Germinal center (tissue), 1 donor: ENCODE measurements at regions not wholly inside any gene's neighbourhood (a gene's known extent, or its start where the extent isn't known, plus 50 kb on each side); places are given as distances from the start of the nearest gene placed in this dataset.

Experiments used
- DNase-seq: peaks from one replicate; pipeline ENCODE4 v3.0.0; 2012; ENCODE audit warnings: mixed read lengths, low spot score

DNA sequence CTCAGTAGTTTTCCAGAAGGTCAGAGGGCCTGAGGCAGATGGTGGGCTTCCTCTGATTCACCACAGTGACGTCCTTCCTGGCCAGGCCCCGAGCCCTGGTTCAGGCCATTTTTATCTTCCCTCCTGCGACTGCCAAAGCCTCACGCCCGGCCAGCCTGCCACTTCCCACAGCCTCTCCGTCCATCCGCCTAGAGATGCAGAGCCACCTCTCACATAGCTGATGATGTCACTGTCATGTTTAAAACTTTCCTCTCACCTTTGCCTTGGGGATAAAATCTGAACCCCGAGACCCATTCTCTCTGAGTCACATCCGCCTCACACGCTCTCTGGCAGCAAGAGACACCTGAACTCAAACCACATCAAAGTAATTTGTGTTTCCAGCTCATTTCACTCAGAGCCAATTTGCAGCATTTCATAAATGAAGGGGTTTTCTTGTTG, 175.3 kb downstream of the QDPR start:
- DNase-seq, result no peak

DNA sequence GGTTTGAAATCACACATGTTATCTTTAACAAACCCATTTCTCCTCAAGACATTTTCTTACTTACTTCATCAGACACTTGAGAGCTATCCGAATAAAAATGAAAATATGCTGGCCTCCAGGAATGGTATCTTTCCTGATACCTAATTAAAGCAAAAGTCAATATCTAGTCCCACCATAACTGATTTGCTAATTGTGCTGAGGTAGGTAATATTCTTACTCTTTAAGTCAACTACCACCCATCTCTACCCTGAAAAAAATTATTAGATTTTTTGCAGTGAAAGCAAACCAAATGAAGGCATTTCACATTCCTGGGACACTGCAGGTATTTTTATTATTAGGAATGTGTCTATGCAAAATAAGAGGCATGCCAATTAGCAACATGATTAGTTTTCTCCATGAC, 175.8 kb downstream of the QDPR start:
- DNase-seq, result no peak

DNA sequence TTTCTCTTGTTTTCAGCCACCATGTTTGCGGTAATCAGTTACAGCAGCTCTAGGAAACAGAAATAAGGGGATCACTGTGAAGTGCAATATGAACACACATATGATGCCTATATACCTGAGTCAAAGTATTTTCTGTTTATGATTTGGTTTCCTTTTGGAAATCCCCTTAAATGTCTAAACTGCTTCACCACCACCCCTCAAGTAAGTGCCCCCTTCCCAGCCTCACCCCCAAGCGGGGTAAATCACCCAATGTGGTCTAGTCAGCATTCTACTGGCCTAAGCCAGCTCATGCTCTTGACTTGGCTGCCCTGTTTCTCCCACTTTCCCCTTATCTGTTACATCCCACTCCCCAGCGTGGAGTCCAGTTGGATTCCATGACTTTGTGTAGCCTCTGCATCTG, 176.5 kb downstream of the QDPR start:
- DNase-seq, result no peak

GRCh38 chr4:17332478-17332877, 179.4 kb downstream of the QDPR start:
- no peak for DNase-seq

DNA sequence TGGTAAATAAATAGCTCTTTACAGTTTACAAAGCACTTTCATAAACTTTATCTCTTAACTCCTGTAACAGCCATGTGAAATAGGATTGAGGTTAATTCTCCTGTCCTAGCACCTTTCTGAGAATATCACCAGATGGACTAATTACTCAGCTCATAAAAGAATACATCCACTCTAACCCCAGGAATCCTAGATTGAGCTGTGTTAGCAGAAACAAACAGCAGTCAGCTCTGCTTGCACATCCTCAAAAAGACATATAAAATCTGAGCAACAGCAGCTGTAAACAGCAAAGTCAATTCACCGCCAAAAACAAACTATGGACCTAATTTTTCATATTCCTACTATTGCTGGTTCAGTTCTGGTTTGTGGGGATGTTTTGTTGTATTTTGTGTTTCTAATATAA, 182.8 kb downstream of the QDPR start:
- DNase-seq, result no peak

DNA sequence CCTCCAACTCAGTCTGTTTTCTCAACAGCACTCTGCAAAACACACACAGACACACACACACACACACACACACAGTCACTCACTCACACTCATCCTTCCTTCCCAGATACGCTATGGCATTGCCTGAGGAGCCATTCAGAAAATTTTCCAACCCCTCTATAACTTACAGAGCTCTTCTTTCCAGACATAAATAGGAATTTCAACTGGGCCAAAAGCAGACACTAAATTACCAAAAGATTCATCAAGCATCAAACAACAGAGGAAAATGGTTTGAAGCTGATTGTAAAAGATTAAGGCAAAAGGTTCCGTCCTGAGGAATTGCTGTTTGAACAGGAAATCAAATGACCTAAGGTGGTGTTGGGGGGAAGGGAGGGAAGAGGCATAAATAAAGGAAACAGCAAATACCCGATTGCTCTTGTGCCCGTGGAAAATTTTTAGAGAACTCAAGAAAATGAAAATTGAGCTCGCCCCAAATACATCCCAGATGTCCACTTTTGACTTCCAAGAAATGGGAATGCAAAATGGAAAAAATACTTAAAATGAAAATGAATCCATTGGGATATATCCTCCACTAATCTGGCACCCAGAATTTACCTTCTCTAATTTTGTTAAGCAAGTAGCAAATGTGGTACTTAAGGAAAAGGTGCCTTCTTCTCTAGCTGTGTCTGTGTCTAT, 183.6 kb downstream of the QDPR start:
- DNase-seq, result no peak

- DNase-seq, result no peak
These were observed 184.3 kb downstream of the QDPR start for GRCh38 chr4:17327591-17327990.

GRCh38 chr4:17326756-17327155, 185.1 kb downstream of the QDPR start:
- DNase-seq, result no peak

DNA sequence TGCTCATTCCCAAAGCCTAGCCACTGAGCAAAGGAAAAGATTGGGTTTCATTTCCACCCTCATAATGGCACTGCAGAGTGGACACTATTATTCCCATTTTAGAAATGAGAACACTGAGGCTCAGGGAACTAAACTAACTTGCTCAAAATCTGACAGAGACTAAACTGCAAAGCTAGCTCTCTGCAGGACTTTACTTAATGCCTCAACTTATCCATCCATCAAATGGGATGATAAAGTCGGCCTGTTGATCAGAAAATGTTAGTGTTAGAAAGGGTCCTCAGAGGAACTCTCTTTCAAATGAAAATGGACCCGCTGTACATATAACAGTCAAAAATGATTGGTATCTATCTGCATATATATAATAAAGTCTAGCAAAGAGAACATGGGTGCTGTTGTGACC, 186.8 kb downstream of the QDPR start:
- DNase-seq, result no peak

GRCh38 chr4:17324386-17324830, 187.5 kb downstream of the QDPR start:
- peak; percentile 33 for DNase-seq

- no peak for DNase-seq
These were observed 188.1 kb downstream of the QDPR start for GRCh38 chr4:17323554-17324385.

DNA sequence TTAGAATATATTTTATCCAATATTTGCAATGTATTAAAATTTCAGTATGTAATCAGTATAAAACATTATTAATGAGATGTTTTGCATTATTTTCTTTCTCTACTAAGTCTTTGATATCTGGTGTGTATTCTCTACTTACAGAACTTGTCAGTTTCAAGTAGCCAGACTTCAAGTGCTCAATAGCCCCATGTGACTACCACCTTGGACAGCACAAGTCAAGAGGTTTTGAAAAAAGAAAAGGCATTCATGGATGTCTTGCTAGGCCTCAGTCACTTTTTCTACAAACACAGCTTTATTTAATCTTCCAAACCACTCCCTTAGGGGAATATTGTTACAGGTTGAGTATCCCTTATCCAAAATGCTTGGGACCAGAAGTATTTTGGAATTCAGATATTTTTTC, 189.4 kb downstream of the QDPR start:
- DNase-seq, result no peak

- no peak for DNase-seq
These were observed 191.8 kb downstream of the QDPR start for GRCh38 chr4:17320046-17320445.

- DNase-seq, result no peak
These were observed 194.4 kb downstream of the QDPR start for GRCh38 chr4:17317526-17317925.

- DNase-seq, result no peak
These were observed 195.3 kb downstream of the QDPR start for GRCh38 chr4:17316566-17316965.

DNA sequence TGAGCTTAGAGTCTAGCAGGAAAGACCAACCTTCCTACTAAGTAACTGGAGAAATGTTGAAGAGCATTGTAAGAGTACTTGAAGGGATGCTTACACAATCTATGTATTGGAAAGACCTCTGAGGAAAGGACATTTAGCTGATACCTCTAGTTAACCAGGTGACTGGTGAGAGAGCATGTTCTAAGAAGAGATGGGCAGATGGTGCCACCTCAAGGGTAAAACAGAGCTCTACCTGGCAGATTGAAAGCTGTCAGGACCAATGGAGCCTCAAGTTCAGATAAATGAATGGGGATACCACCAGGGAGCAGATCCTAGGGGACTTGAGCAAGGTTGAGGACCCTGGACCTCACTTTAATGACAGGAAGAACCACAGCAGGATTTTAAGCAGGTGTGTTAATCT, 196.4 kb downstream of the QDPR start:
- DNase-seq, result no peak

DNA sequence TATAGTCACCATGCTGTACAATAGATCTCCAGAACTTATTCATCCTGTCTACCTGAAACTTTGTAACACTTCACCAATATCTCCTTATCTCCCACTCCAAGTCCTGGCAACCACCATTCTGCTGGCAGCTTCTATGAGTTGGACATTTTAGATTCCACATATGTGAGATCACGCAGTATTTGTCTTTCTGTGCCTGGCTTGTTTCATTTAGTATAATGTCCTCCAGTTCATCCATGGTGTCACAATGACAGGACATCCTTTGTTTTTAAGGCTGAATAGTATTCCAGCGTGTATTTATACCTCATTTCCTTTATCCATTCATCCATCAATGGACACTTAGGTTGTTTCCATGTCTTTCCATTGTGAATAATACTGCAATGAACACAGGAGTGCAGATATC, 198.7 kb downstream of the QDPR start:
- DNase-seq, result no peak

DNA sequence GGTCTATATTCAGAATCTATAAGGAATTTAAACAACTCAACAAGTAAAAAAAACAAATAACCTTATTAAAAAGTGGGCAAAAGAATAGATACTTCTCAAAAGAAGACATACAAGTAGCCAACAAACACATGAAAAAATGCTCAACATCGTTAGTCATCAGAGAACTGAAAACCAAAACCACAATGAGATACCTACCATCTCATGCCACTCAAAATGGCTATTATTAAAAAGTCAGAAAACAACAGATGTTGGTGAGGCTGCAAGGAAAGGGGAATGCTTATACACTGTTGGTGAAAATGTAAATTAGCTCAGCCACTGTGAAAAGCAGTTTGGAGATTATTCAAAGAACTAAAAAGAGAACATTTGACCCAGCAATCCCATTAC, 201.6 kb downstream of the QDPR start:
- DNase-seq, result no peak

DNA sequence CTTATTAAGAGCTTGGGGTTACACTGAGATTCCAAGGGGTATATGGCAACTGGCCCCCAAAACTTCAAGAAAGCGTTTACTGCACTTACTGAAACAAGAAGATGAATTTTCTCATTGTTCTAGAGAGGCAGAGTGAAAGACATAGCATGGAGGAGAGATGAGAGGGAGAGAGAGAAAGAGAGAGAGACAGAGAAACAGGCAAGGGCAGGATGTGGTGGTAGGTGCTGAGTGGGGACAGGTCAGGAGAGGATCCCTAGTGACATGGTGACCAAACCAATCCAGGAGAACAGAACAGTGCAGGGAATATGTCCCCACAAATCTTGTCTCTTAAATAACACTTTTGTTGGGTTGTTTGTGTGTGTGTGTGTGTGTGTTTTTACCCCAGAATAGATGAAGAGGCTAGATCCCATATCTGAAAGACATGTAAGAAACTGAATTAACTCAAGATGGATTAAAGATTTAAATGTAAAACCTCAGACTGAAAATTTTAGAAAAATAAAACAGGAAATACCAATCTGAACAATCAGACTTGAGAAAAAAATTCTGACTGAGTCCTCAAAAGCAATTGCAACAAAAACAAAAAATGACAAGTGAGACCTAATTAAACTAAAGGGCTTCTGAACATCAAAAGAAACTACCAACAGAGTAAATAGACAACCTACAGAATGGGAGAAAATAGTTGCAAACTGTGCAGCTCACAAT, 202.2 kb downstream of the QDPR start:
- no peak for DNase-seq

DNA sequence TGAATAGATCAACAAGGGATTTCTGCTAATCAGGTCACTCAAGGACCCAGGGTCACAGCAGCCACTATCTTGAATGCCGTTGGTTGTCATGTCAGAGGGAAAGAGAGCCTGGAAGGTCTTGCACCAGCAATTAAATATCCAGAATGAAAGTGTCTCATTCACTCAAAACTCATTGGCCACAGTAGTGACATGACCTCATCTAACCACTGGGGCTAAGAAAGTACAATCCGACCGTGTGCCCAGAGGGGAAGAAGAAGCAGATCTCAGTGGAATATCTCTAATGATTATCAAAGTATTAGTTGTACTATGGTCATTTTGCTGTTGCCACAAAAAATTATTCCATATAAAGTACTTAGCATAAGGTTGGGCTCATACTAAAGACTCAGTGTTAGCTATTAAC, 210.0 kb downstream of the QDPR start:
- DNase-seq, result no peak

DNA sequence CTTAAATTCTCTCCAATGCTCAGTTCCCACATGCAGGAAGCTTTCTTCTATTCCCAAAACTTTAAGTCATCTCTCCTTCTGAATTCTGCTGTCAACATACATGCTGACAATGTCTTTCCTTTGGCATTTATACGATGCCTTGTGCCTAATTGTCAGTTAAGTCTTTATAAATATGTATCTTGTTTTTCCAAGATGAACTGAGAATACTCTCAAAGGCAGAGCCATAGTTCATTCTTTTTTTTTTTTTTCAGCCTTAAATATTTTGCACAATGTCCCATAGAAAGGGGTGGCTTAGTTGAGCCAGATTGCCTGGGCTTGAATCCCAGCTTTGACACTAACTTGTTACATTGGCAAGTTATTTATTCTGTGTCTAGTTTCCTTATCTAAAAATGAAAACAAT, 210.6 kb downstream of the QDPR start:
- DNase-seq, result no peak

DNA sequence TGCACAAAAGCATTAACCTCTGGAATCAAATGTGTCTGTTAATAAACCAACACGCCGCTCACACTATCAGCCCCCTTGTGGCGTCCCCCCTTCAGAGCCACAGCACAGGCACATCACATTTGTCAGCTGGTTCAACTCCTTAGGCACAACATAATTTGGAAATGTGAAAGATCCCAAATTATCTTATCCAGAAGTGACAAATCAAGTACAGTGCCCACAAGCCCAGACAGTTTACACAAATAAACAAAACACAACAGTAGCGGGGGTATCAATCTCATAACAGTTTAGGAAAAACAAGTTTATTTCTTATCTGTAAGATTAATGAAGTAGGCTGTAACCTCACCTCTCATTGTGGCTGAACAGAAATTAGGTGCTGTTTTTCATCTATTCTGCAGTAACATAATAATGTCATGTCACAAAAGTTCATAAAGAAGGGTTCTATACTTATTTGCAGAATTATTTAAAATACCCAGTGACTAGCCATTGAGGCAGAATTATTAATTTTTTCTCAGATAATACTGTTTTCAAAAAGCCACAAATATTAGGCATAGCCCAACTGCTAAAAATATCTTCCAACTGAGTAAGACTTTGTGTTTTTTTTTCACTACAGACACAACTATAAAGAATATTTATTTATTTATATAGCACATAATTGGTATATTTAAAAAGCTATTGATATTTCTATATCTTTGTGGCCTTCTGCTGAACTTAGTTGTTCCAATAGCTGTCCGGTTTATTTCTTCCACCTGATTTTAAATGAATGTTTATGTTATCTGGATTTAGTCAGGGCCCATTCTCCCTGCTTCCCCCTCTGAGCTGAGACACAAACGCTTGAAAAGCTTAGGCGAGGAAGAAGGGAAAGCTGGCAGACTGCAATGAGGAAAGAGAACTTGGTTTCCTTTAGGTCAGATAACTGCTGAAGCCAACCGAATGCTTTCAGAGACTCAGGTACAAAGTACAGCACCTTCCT, 214.7 kb downstream of the QDPR start:
- no peak for DNase-seq
